ENCODE measurements at regions not wholly inside any gene's neighbourhood (a gene's known extent, or its start where the extent isn't known, plus 50 kb on each side); places are given as distances from the start of the nearest gene placed in this dataset.

- TF ChIP-seq CREB1 (CRISPR knock-in tag; IDR thresholded peaks at IDR 0.05) (no peak), CTCF (IDR thresholded peaks at IDR 0.05) (no peak), ZNF121 (CRISPR knock-in tag; IDR thresholded peaks at IDR 0.05) (no peak), STAT6 (CRISPR knock-in tag; conservative IDR thresholded peaks at IDR 0.05; ENCODE audit: low read depth) (no peak), TCF7 (CRISPR knock-in tag; IDR thresholded peaks at IDR 0.05; ENCODE audit: low read depth) (no peak), ZNF317 (CRISPR knock-in tag; IDR thresholded peaks at IDR 0.05; ENCODE audit: borderline replicate concordance, low read depth) (no peak), CBFB (CRISPR knock-in tag; IDR thresholded peaks at IDR 0.05; ENCODE audit: low read depth) (no peak), NFYB (CRISPR knock-in tag; conservative IDR thresholded peaks at IDR 0.05; ENCODE audit: low read depth) (no peak), ESRRA (CRISPR knock-in tag; IDR thresholded peaks at IDR 0.05; ENCODE audit: borderline replicate concordance) (no peak), ATF2 (CRISPR knock-in tag; IDR thresholded peaks at IDR 0.05; ENCODE audit: borderline replicate concordance, low read depth) (no peak)
Measured at GRCh38 chr2:15745350-15745749, 153.7 kb downstream of the DDX1 start.
